ENCODE measurements at regions not wholly inside any gene's neighbourhood (a gene's known extent, or its start where the extent isn't known, plus 50 kb on each side); places are given as distances from the start of the nearest gene placed in this dataset.

GRCh38 chr1:5601516-5601915 lies 390.7 kb downstream of the NPHP4 start:
- no peak for DNase-seq

GRCh38 chr1:5599541-5599940 lies 392.7 kb downstream of the NPHP4 start:
- no peak for DNase-seq
- no peak overlapping the region for H3K4me3 ChIP-seq
- H3K4me1 ChIP-seq, result peaks cover 5% of the 10 kb centered on the region
- H3K36me3 ChIP-seq (ENCODE audit: low read depth, missing control alignments), result no peaks in the 10 kb centered on the region
- TF ChIP-seq CTCF (IDR thresholded peaks at IDR 0.05) (no peak), POLR2A (IDR thresholded peaks at IDR 0.05) (no peak)
- WGBS, 2 donors, result 88 to 91% methylated on average over 6 of the region's 6 CpGs
- H3K27ac ChIP-seq, result no peak overlapping the region
- H3K27me3 ChIP-seq, result no peaks in the 10 kb centered on the region
- intact Hi-C loops (cut with DNase I; ENCODE audit: low total_unique reads), result no loop called here
- no peaks in the 10 kb centered on the region for H3K9me3 ChIP-seq

More at GRCh38 chr1:5601516-5601915, 390.7 kb downstream of the NPHP4 start:
- intact Hi-C loops (cut with DNase I; ENCODE audit: low total_unique reads), result no loop called here
- Histone ChIP-seq H3K4me3 (no peak overlapping the region), H3K36me3 (ENCODE audit: low read depth, missing control alignments) (no peaks in the 10 kb centered on the region), H3K4me1 (peaks cover 5% of the 10 kb centered on the region), H3K9me3 (no peaks in the 10 kb centered on the region), H3K27ac (no peak overlapping the region), H3K27me3 (no peaks in the 10 kb centered on the region)
- WGBS, 2 donors, result 59 to 71% methylated on average over 21 of the region's 21 CpGs
- TF ChIP-seq POLR2A (IDR thresholded peaks at IDR 0.05) (no peak), CTCF (IDR thresholded peaks at IDR 0.05) (no peak)

GRCh38 chr1:5598824-5599395 lies 393.3 kb downstream of the NPHP4 start:
- H3K4me3 ChIP-seq, result no peak overlapping the region
- WGBS, 2 donors, result 72 to 73% methylated on average over 10 of the region's 10 CpGs
- no peak for DNase-seq
- H3K27ac ChIP-seq, result no peak overlapping the region
- TF ChIP-seq POLR2A (IDR thresholded peaks at IDR 0.05), result no peak
- TF ChIP-seq CTCF (IDR thresholded peaks at IDR 0.05), result no peak
- intact Hi-C loops (cut with DNase I; ENCODE audit: low total_unique reads), result no loop called here
- H3K27me3 ChIP-seq, result no peaks in the 10 kb centered on the region
- H3K4me1 ChIP-seq, result peaks cover 5% of the 10 kb centered on the region
- H3K9me3 ChIP-seq, result no peaks in the 10 kb centered on the region
- H3K36me3 ChIP-seq (ENCODE audit: low read depth, missing control alignments), result no peaks in the 10 kb centered on the region

GRCh38 chr1:5597991-5598823 lies 394.0 kb downstream of the NPHP4 start:
- Histone ChIP-seq H3K27ac (no peak overlapping the region), H3K36me3 (ENCODE audit: low read depth, missing control alignments) (no peaks in the 10 kb centered on the region), H3K4me3 (no peak overlapping the region), H3K27me3 (no peaks in the 10 kb centered on the region), H3K9me3 (no peaks in the 10 kb centered on the region), H3K4me1 (peaks cover 5% of the 10 kb centered on the region)
- DNase-seq, result no peak
- intact Hi-C loops (cut with DNase I; ENCODE audit: low total_unique reads), result no loop called here
- 29 to 52% methylated on average over 5 to 10 of the region's 10 CpGs for WGBS, 2 donors
- TF ChIP-seq CTCF (IDR thresholded peaks at IDR 0.05) (no peak), POLR2A (IDR thresholded peaks at IDR 0.05) (no peak)
